ENCODE measurements at regions not wholly inside any gene's neighbourhood (a gene's known extent, or its start where the extent isn't known, plus 50 kb on each side); places are given as distances from the start of the nearest gene placed in this dataset.

GRCh38 chr4:110751986-110752385 lies 129.1 kb upstream of the PITX2 start:
- no peak for TF ChIP-seq CTCF (IDR thresholded peaks at IDR 0.05)
- no peak for TF ChIP-seq POLR2A (IDR thresholded peaks at IDR 0.05)
